H1 (cell line): ENCODE measurements at regions not wholly inside any gene's neighbourhood (a gene's known extent, or its start where the extent isn't known, plus 50 kb on each side); places are given as distances from the start of the nearest gene placed in this dataset.
"Not testable (repeated sequence)": the region's sequence is repeated elsewhere in the genome, so short reads cannot be mapped to it uniquely, and the experiment has no call there.

Experiments used
- CHD2 ChIP-seq: IDR thresholded peaks from 2 replicates; pipeline ENCODE4 v1.6.1; 2012; ENCODE audit warnings: low read length, improper control_type of control experiment
- CREB1 ChIP-seq: IDR thresholded peaks from 2 replicates; pipeline ENCODE4 v1.6.1; 2012; ENCODE audit warnings: inconsistent platforms
- EZH2 ChIP-seq: fragments of 200-600 bp; sonication (generic); IDR thresholded peaks from 2 replicates; pipeline ENCODE4 v1.7.1; 2012; ENCODE audit warnings: low read depth, mild to moderate bottlenecking, moderate library complexity, low read length, inconsistent platforms; ENCODE audit not compliant: severe bottlenecking
- POLR2A ChIP-seq, 2 experiments: IDR thresholded peaks; 1 replicate in 1 of 2; 2 replicates in 1 of 2; pipeline ENCODE4 v1.6.1; 2011; ENCODE audit warnings: low read depth in 2 of 2, low read length in 2 of 2, mild to moderate bottlenecking in 2 of 2; ENCODE audit errors: control extremely low read depth in 1 of 2
- POLR2AphosphoS5 ChIP-seq: IDR thresholded peaks from 2 replicates; pipeline ENCODE4 v1.6.1; 2011; ENCODE audit warnings: low read depth, low read length
- RAD21 ChIP-seq, 2 experiments: IDR thresholded peaks in 1 of 2; conservative IDR thresholded peaks in 1 of 2; 2 replicates each; pipeline ENCODE4 v1.6.1; 2011; ENCODE audit warnings: low read depth in 2 of 2, low read length in 2 of 2, improper control_type of control experiment in 1 of 2, inconsistent platforms in 1 of 2, mild to moderate bottlenecking in 1 of 2, moderate library complexity in 1 of 2
- RXRA ChIP-seq: IDR thresholded peaks from 2 replicates; pipeline ENCODE4 v1.6.1; 2011; ENCODE audit warnings: low read depth, mild to moderate bottlenecking, low read length, moderate library complexity; ENCODE audit not compliant: insufficient read depth
- TAF1 ChIP-seq: IDR thresholded peaks from 2 replicates; pipeline ENCODE4 v1.6.1; 2011; ENCODE audit warnings: mild to moderate bottlenecking, low read depth, low read length
- TF ChIP-seq, protein P1 (sequence below), 3 experiments: IDR thresholded peaks; 1 replicate in 2 of 3; 2 replicates in 1 of 3; pipeline versions ENCODE4 v1.5.1 to v1.6.1; 2011; ENCODE audit warnings: low read length in 3 of 3, mild to moderate bottlenecking in 3 of 3, inconsistent platforms in 2 of 3, low read depth in 1 of 3, moderate library complexity in 1 of 3; ENCODE audit not compliant: insufficient read depth in 1 of 3; ENCODE audit errors: control extremely low read depth in 1 of 3

DNA sequence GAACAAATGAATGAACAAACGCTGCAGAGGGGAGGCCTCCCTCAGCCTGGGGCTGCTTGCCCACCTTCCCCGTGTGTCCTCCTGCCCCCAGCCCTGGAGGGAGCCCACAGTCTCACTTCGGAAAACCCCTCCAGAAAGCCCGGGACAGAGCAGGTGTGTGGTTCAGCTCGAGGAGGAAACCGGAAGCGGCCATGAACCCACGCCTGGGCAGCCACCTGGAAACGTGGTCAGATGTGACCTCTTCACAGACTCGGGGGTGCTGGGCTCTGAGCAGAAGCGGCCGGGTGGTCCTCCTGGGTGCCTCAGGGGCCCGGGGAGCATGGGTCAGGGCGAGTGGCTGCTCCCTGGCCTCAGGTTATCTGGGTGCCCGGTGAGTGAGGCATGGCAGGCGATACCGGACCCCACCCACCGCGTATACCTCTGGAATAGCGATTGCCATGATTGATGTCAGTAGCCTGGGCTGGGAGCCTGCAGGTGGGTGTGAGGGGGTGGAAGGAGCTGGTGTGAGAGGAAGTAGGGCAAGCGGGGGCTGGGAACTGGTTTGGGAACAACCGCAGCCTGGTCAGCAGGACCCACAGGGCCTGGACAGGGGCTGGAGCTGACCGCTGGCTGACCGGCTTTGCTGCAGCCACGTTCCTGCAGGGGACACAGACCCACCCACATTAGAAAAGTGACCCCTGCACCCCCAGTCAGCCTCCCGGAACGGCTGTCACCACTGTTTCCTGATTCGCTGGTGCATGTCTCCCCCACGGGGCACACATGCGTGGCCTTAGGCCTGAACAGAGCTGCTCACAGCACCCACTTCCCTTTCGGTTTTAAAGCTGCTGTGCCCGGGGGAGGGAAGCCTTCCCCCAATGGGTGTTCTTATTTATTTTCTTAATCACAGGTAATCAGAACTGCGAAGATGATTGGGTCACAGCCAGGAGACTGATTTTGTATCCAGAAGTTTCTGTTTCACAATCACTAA lies 5465.1 kb upstream of the TPTE start:
- TF ChIP-seq, protein P1, sequence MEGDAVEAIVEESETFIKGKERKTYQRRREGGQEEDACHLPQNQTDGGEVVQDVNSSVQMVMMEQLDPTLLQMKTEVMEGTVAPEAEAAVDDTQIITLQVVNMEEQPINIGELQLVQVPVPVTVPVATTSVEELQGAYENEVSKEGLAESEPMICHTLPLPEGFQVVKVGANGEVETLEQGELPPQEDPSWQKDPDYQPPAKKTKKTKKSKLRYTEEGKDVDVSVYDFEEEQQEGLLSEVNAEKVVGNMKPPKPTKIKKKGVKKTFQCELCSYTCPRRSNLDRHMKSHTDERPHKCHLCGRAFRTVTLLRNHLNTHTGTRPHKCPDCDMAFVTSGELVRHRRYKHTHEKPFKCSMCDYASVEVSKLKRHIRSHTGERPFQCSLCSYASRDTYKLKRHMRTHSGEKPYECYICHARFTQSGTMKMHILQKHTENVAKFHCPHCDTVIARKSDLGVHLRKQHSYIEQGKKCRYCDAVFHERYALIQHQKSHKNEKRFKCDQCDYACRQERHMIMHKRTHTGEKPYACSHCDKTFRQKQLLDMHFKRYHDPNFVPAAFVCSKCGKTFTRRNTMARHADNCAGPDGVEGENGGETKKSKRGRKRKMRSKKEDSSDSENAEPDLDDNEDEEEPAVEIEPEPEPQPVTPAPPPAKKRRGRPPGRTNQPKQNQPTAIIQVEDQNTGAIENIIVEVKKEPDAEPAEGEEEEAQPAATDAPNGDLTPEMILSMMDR (IDR thresholded peaks at IDR 0.05; ENCODE audit: control extremely low read depth in 1 of 3, insufficient read depth in 1 of 3, low read depth in 1 of 3, low read length in 3 of 3) = not testable (repeated sequence)
- TF ChIP-seq POLR2A (IDR thresholded peaks at IDR 0.05; ENCODE audit: control extremely low read depth in 1 of 2, low read depth in 2 of 2, low read length in 2 of 2); RXRA; EZH2; POLR2AphosphoS5; RAD21 (IDR thresholded peaks at IDR 0.05 in 1 of 2, conservative IDR thresholded peaks at IDR 0.05 in 1 of 2; ENCODE audit: low read depth in 2 of 2, low read length in 2 of 2); TAF1; CREB1; CHD2: not testable (repeated sequence)
